KMS-11 (cell line): ENCODE measurements at regions not wholly inside any gene's neighbourhood (a gene's known extent, or its start where the extent isn't known, plus 50 kb on each side); places are given as distances from the start of the nearest gene placed in this dataset.

Experiments used
- H2AFZ ChIP-seq: fragments of 200-600 bp; sonication (generic); 2 replicates; pipeline ENCODE4 v1.6.1; 2016; ENCODE audit warnings: antibody characterized with exemption, mixed run types, low read depth
- H3K27ac ChIP-seq: fragments of 200-600 bp; sonication (generic); 2 replicates; pipeline ENCODE4 v1.6.1; 2016; ENCODE audit warnings: mild to moderate bottlenecking, mixed run types
- H3K27me3 ChIP-seq: fragments of 200-600 bp; sonication (generic); 2 replicates; pipeline ENCODE4 v1.6.1; 2017; ENCODE audit warnings: mild to moderate bottlenecking, low read depth, mixed run types, moderate library complexity; ENCODE audit not compliant: insufficient read depth
- H3K36me3 ChIP-seq: fragments of 200-600 bp; sonication (generic); 2 replicates; pipeline ENCODE4 v1.6.1; 2017; ENCODE audit warnings: mild to moderate bottlenecking, mixed run types; ENCODE audit not compliant: insufficient read depth
- H3K4me1 ChIP-seq: fragments of 200-600 bp; sonication (generic); 2 replicates; pipeline ENCODE4 v1.6.1; 2016; ENCODE audit warnings: mild to moderate bottlenecking, low read depth, mixed run types; ENCODE audit not compliant: poor library complexity, severe bottlenecking
- H3K4me2 ChIP-seq: fragments of 200-600 bp; sonication (generic); 2 replicates; pipeline ENCODE4 v1.7.0; 2016; ENCODE audit warnings: mild to moderate bottlenecking, mixed run types
- H3K4me3 ChIP-seq: fragments of 200-600 bp; sonication (generic); IDR thresholded peaks from 2 replicates; pipeline ENCODE4 v1.6.1; 2017; ENCODE audit warnings: low read depth, low read length, mixed read lengths; ENCODE audit not compliant: insufficient read depth
- H3K79me2 ChIP-seq: fragments of 200-600 bp; sonication (generic); 2 replicates; pipeline ENCODE4 v1.6.1; 2016; ENCODE audit warnings: low read depth, mixed run types; ENCODE audit not compliant: insufficient read depth
- H3K9ac ChIP-seq: fragments of 200-600 bp; sonication (generic); 2 replicates; pipeline ENCODE4 v1.6.1; 2016; ENCODE audit warnings: mild to moderate bottlenecking, mixed run types
- H4K20me1 ChIP-seq: fragments of 200-600 bp; sonication (generic); 2 replicates; pipeline ENCODE4 v1.6.1; 2016; ENCODE audit warnings: mild to moderate bottlenecking, mixed run types; ENCODE audit not compliant: insufficient read depth
- CTCF ChIP-seq: fragments of 200-600 bp; sonication (generic); conservative IDR thresholded peaks from 2 replicates; pipeline ENCODE4 v1.6.1; 2017; ENCODE audit warnings: low read depth, mild to moderate bottlenecking, antibody characterized with exemption, low read length, moderate library complexity, mixed read lengths

- Histone ChIP-seq H3K4me1 (peaks cover 14% of the 10 kb centered on the region), H3K36me3 (no peaks in the 10 kb centered on the region), H3K9ac (no peak overlapping the region), H3K27ac (no peak overlapping the region), H3K79me2 (no peaks in the 10 kb centered on the region), H4K20me1 (no peaks in the 10 kb centered on the region), H2AFZ (no peak overlapping the region), H3K4me2 (no peak overlapping the region), H3K4me3 (no peak overlapping the region), H3K27me3 (no peaks in the 10 kb centered on the region)
- no peak for TF ChIP-seq CTCF
These were observed 226.2 kb downstream of the KCNRG start for GRCh38 chr13:50241479-50241878.

GRCh38 chr13:50243931-50244330 is 228.7 kb downstream of the KCNRG start:
- H3K4me1 ChIP-seq: peaks cover 14% of the 10 kb centered on the region
- no peak overlapping the region for H3K4me2 ChIP-seq
- no peaks in the 10 kb centered on the region for H3K27me3 ChIP-seq
- TF ChIP-seq CTCF: no peak
- H3K79me2 ChIP-seq: no peaks in the 10 kb centered on the region
- no peak overlapping the region for H3K9ac ChIP-seq
- H3K27ac ChIP-seq: no peak overlapping the region
- H2AFZ ChIP-seq: no peak overlapping the region
- H3K36me3 ChIP-seq: no peaks in the 10 kb centered on the region
- no peaks in the 10 kb centered on the region for H4K20me1 ChIP-seq
- H3K4me3 ChIP-seq: no peak overlapping the region

GRCh38 chr13:50244355-50244712 is 229.1 kb downstream of the KCNRG start:
- H3K27me3 ChIP-seq: no peaks in the 10 kb centered on the region
- H2AFZ ChIP-seq: no peak overlapping the region
- no peaks in the 10 kb centered on the region for H4K20me1 ChIP-seq
- no peaks in the 10 kb centered on the region for H3K79me2 ChIP-seq
- no peak overlapping the region for H3K9ac ChIP-seq
- H3K27ac ChIP-seq: no peak overlapping the region
- H3K4me3 ChIP-seq: no peak overlapping the region
- no peak for TF ChIP-seq CTCF
- peaks cover 14% of the 10 kb centered on the region for H3K4me1 ChIP-seq
- no peaks in the 10 kb centered on the region for H3K36me3 ChIP-seq
- no peak overlapping the region for H3K4me2 ChIP-seq

GRCh38 chr13:50244713-50245574 is 229.7 kb downstream of the KCNRG start:
- peaks cover 14% of the 10 kb centered on the region for H3K4me1 ChIP-seq
- no peak overlapping the region for H3K9ac ChIP-seq
- H2AFZ ChIP-seq: no peak overlapping the region
- no peaks in the 10 kb centered on the region for H3K36me3 ChIP-seq
- TF ChIP-seq CTCF: no peak
- no peak overlapping the region for H3K4me2 ChIP-seq
- no peak overlapping the region for H3K27ac ChIP-seq
- no peaks in the 10 kb centered on the region for H3K79me2 ChIP-seq
- H3K4me3 ChIP-seq: no peak overlapping the region
- H4K20me1 ChIP-seq: no peaks in the 10 kb centered on the region
- H3K27me3 ChIP-seq: no peaks in the 10 kb centered on the region
